IPS DF 6.9 (cell line): ENCODE measurements at regions not wholly inside any gene's neighbourhood (a gene's known extent, or its start where the extent isn't known, plus 50 kb on each side); places are given as distances from the start of the nearest gene placed in this dataset.
"Not testable (repeated sequence)": the region's sequence is repeated elsewhere in the genome, so short reads cannot be mapped to it uniquely, and the experiment has no call there.

Experiments used
- DNase-seq: peaks from one replicate; pipeline ENCODE4 v3.0.0-alpha.2; 2013; ENCODE audit warnings: low read depth, low spot score
- H3K27ac ChIP-seq: one replicate; pipeline ENCODE4 v1.5.1; 2013; ENCODE audit warnings: low read length, control low read depth
- H3K27me3 ChIP-seq: 2 replicates; pipeline ENCODE4 v1.6.1; 2013; ENCODE audit warnings: mild to moderate bottlenecking, low read length; ENCODE audit not compliant: control insufficient read depth, insufficient read depth
- H3K36me3 ChIP-seq: 2 replicates; pipeline ENCODE4 v1.6.1; 2013; ENCODE audit warnings: low read length; ENCODE audit not compliant: control insufficient read depth, insufficient read depth
- H3K4me1 ChIP-seq: 2 replicates; pipeline ENCODE4 v1.6.1; 2013; ENCODE audit warnings: low read length; ENCODE audit not compliant: control insufficient read depth, insufficient read depth
- H3K4me3 ChIP-seq: 2 replicates; pipeline ENCODE4 v1.5.1; 2013; ENCODE audit warnings: mild to moderate bottlenecking, low read length
- H3K9me3 ChIP-seq: 2 replicates; pipeline ENCODE4 v1.6.1; 2013; ENCODE audit warnings: low read length, inconsistent platforms; ENCODE audit not compliant: control insufficient read depth, insufficient read depth
- WGBS: extraction: QIAGEN DNeasy Blood & Tissue Kit; methylation state at CpG from one replicate; pipeline ENCODE4 v1.1.7; 2013; ENCODE audit warnings: mixed read lengths, missing lambda C conversion rate; ENCODE audit not compliant: insufficient read length, insufficient coverage; 5-methylcytosine and 5-hydroxymethylcytosine counted together

GRCh38 chr11:115610908-115611307 is 106.7 kb upstream of the CADM1 start:
- DNase-seq = no peak
- peaks cover 4% of the 10 kb centered on the region for H3K4me1 ChIP-seq
- no peak overlapping the region for H3K27ac ChIP-seq
- WGBS = no CpG with 5 or more reads among the region's 3 CpGs
- no peaks in the 10 kb centered on the region for H3K9me3 ChIP-seq
- no peaks in the 10 kb centered on the region; the same call in 1 of the 2 replicates for H3K27me3 ChIP-seq
- no peaks in the 10 kb centered on the region for H3K36me3 ChIP-seq
- H3K4me3 ChIP-seq = no peak overlapping the region

- DNase-seq, H3K4me3 ChIP-seq, H3K27me3 ChIP-seq, H3K4me1 ChIP-seq, H3K36me3 ChIP-seq, H3K9me3 ChIP-seq, H3K27ac ChIP-seq: not testable (repeated sequence)
- WGBS = no CpG with 5 or more reads among the region's 1 CpG
Measured at GRCh38 chr11:115610234-115610633, 106.0 kb upstream of the CADM1 start.

- no peaks in the 10 kb centered on the region for H3K9me3 ChIP-seq
- no peaks in the 10 kb centered on the region for H3K36me3 ChIP-seq
- WGBS = no CpG with 5 or more reads among the region's 6 CpGs
- no peak overlapping the region for H3K4me3 ChIP-seq
- H3K4me1 ChIP-seq = peaks cover 4% of the 10 kb centered on the region
- DNase-seq = no peak
- H3K27me3 ChIP-seq = no peaks in the 10 kb centered on the region; the same call in 1 of the 2 replicates
- H3K27ac ChIP-seq = no peak overlapping the region
Measured at GRCh38 chr11:115608976-115609375, 104.8 kb upstream of the CADM1 start.

GRCh38 chr11:115607621-115608221 is 103.5 kb upstream of the CADM1 start:
- H3K4me1 ChIP-seq = peaks cover 4% of the 10 kb centered on the region
- H3K36me3 ChIP-seq = no peaks in the 10 kb centered on the region
- no peaks in the 10 kb centered on the region for H3K9me3 ChIP-seq
- no peak for DNase-seq
- no peak overlapping the region for H3K4me3 ChIP-seq
- no peak overlapping the region for H3K27ac ChIP-seq
- no CpG with 5 or more reads among the region's 13 CpGs for WGBS
- no peaks in the 10 kb centered on the region; the same call in 1 of the 2 replicates for H3K27me3 ChIP-seq

- WGBS = no CpG with 5 or more reads among the region's 11 CpGs
- no peaks in the 10 kb centered on the region for H3K36me3 ChIP-seq
- H3K4me3 ChIP-seq = no peak overlapping the region
- H3K27me3 ChIP-seq = no peaks in the 10 kb centered on the region; the same call in 1 of the 2 replicates
- DNase-seq = no peak
- no peaks in the 10 kb centered on the region; the same call in 1 of the 2 replicates for H3K4me1 ChIP-seq
- no peaks in the 10 kb centered on the region for H3K9me3 ChIP-seq
- H3K27ac ChIP-seq = no peak overlapping the region
Measured at GRCh38 chr11:115606498-115607220, 102.4 kb upstream of the CADM1 start.

- no peak for DNase-seq
- Histone ChIP-seq H3K27me3 (no peaks in the 10 kb centered on the region; the same call in 1 of the 2 replicates), H3K36me3 (no peaks in the 10 kb centered on the region), H3K4me1 (no peaks in the 10 kb centered on the region; the same call in 1 of the 2 replicates), H3K27ac (no peak overlapping the region), H3K9me3 (no peaks in the 10 kb centered on the region), H3K4me3 (no peak overlapping the region)
- no CpG with 5 or more reads among the region's 16 CpGs for WGBS
Measured at GRCh38 chr11:115605871-115606497, 101.8 kb upstream of the CADM1 start.

- H3K36me3 ChIP-seq, H3K27ac ChIP-seq, H3K4me3 ChIP-seq, H3K9me3 ChIP-seq, H3K27me3 ChIP-seq, DNase-seq, H3K4me1 ChIP-seq: not testable (repeated sequence)
- WGBS = no CpG with 5 or more reads among the region's 5 CpGs
Measured at GRCh38 chr11:115605397-115605796, 101.2 kb upstream of the CADM1 start.

GRCh38 chr11:115599125-115599524 is 94.9 kb upstream of the CADM1 start:
- Histone ChIP-seq H3K9me3 (no peaks in the 10 kb centered on the region), H3K36me3 (no peaks in the 10 kb centered on the region), H3K4me3 (no peak overlapping the region), H3K4me1 (no peaks in the 10 kb centered on the region), H3K27me3 (no peaks in the 10 kb centered on the region), H3K27ac (no peak overlapping the region)
- WGBS = no CpG with 5 or more reads among the region's 1 CpG
- no peak for DNase-seq

GRCh38 chr11:115598257-115598901 is 94.2 kb upstream of the CADM1 start:
- no CpG with 5 or more reads among the region's 3 CpGs for WGBS
- H3K27ac ChIP-seq = no peak overlapping the region
- H3K36me3 ChIP-seq = no peaks in the 10 kb centered on the region
- H3K27me3 ChIP-seq = no peaks in the 10 kb centered on the region
- no peaks in the 10 kb centered on the region for H3K9me3 ChIP-seq
- H3K4me1 ChIP-seq = no peaks in the 10 kb centered on the region
- no peak overlapping the region for H3K4me3 ChIP-seq
- DNase-seq = no peak

GRCh38 chr11:115591380-115591779 is 87.2 kb upstream of the CADM1 start:
- no peaks in the 10 kb centered on the region for H3K36me3 ChIP-seq
- no CpG with 5 or more reads among the region's 3 CpGs for WGBS
- H3K4me1 ChIP-seq = no peaks in the 10 kb centered on the region
- H3K27ac ChIP-seq = no peak overlapping the region
- no peak for DNase-seq
- no peaks in the 10 kb centered on the region for H3K27me3 ChIP-seq
- no peak overlapping the region for H3K4me3 ChIP-seq
- no peaks in the 10 kb centered on the region for H3K9me3 ChIP-seq
